GM12878 (cell line): ENCODE measurements at regions not wholly inside any gene's neighbourhood (a gene's known extent, or its start where the extent isn't known, plus 50 kb on each side); places are given as distances from the start of the nearest gene placed in this dataset.

Experiments used
- ATAC-seq: fragments of 200-7000 bp; cut with Tn5 transposase; 3 replicates; pipeline ENCODE4 v1.9.1; 2020; ENCODE audit warnings: mild to moderate bottlenecking, moderate library complexity
- BruUV-seq: library from RNA; stranded (reverse); fragments of 400-500 nt; replicated peaks from 2 replicates; lab custom pipeline; 2021; lab: Mats Ljungman, UMichigan
- CTCF ChIA-PET: fragments of 300-600 bp; sonication (Branson Sonifier 250); formaldehyde crosslinking; extraction: SDS; loops from one replicate; lab custom pipeline; 2021; ENCODE audit warnings: inconsistent platforms; lab: Yijun Ruan, JAX
- POLR2A ChIA-PET: fragments of 350-600 bp; formaldehyde crosslinking; extraction: SDS; loops from one replicate; lab custom pipeline; 2021; ENCODE audit warnings: inconsistent platforms; lab: Charles Lee
- RAD21 ChIA-PET: fragments of 300-600 bp; sonication (Branson Sonifier 250); formaldehyde crosslinking; loops from one replicate; lab custom pipeline; 2023; ENCODE audit warnings: antibody characterized with exemption; ENCODE audit not compliant: unreplicated experiment; lab: Charles Lee
- SMC1A ChIA-PET: fragments of 300-600 bp; sonication (Branson Sonifier 250); formaldehyde crosslinking; loops from one replicate; lab custom pipeline; 2023; ENCODE audit not compliant: unreplicated experiment, uncharacterized antibody; lab: Charles Lee
- DNase-seq: peaks from one replicate; pipeline ENCODE4 v3.0.0-alpha.2; 2011; ENCODE audit warnings: low read depth, low spot score
- FAIRE-seq: peaks from 3 replicates; lab custom pipeline; 2011; peaks lifted over from hg19 to GRCh38; lab: Jason Lieb, UNC
- H2AFZ ChIP-seq: 2 replicates; pipeline ENCODE4 v1.6.0; 2011; ENCODE audit warnings: low read depth, low read length, control low read depth; ENCODE audit not compliant: control insufficient read depth
- H3K27ac ChIP-seq: 2 replicates; pipeline ENCODE4 v1.5.1; 2011; ENCODE audit warnings: control low read depth; ENCODE audit not compliant: control insufficient read depth, insufficient read depth
- H3K27me3 ChIP-seq, 2 experiments: replicated peaks in 1 of 2; 2 replicates each; pipeline versions ENCODE4 v1.6.0 to v1.6.1; 2011; ENCODE audit warnings: low read length in 1 of 2; ENCODE audit not compliant: control insufficient read depth in 2 of 2, insufficient read depth in 2 of 2
- H3K36me3 ChIP-seq, 2 experiments: 2 replicates each; pipeline ENCODE4 v1.5.1; 2011; ENCODE audit warnings: low read length in 1 of 2; ENCODE audit not compliant: control insufficient read depth in 2 of 2, insufficient read depth in 2 of 2
- H3K4me1 ChIP-seq: 2 replicates; pipeline ENCODE4 v1.6.1; 2011; ENCODE audit warnings: mild to moderate bottlenecking, low read length, moderate library complexity, mixed read lengths; ENCODE audit not compliant: control insufficient read depth, insufficient read depth
- H3K4me2 ChIP-seq: 2 replicates; pipeline ENCODE4 v1.6.0; 2011; ENCODE audit warnings: control low read depth; ENCODE audit not compliant: control insufficient read depth, insufficient read depth
- H3K4me3 ChIP-seq: fragments of 200-600 bp; sonication (generic); 2 replicates; pipeline ENCODE4 v1.5.1; 2016
- H3K79me2 ChIP-seq: 2 replicates; pipeline ENCODE4 v1.6.0; 2011; ENCODE audit warnings: low read length; ENCODE audit not compliant: control insufficient read depth, insufficient read depth
- H3K9ac ChIP-seq: 2 replicates; pipeline ENCODE4 v1.8.0; 2011; ENCODE audit warnings: low read length, control low read depth, mixed read lengths; ENCODE audit not compliant: control insufficient read depth, insufficient read depth
- H3K9me3 ChIP-seq: replicated peaks from 3 replicates; pipeline ENCODE4 v1.5.1; 2011; ENCODE audit warnings: mild to moderate bottlenecking, low read length; ENCODE audit not compliant: control insufficient read depth, insufficient read depth
- H4K20me1 ChIP-seq: 2 replicates; pipeline ENCODE4 v1.6.0; 2011; ENCODE audit not compliant: control insufficient read depth, insufficient read depth
- BHLHE40 ChIP-seq, 2 experiments: fragments of 450-650 bp in 1 of 2; IDR thresholded peaks; 2 replicates each; pipeline ENCODE4 v1.6.1; 2011 to 2017; ENCODE audit warnings: low read depth in 2 of 2, borderline replicate concordance in 1 of 2, improper control_type of control experiment in 1 of 2, low read length in 1 of 2, mild to moderate bottlenecking in 1 of 2
- KDM1A ChIP-seq: fragments of 200-600 bp; sonication (generic); IDR thresholded peaks from 2 replicates; pipeline ENCODE4 v1.6.1; 2016; ENCODE audit warnings: borderline replicate concordance
- MAX ChIP-seq: IDR thresholded peaks from 2 replicates; pipeline ENCODE4 v1.6.1; 2012; ENCODE audit warnings: low read depth, low read length, improper control_type of control experiment
- NFIC ChIP-seq: IDR thresholded peaks from 2 replicates; pipeline ENCODE4 v1.6.1; 2012; ENCODE audit warnings: low read depth, mild to moderate bottlenecking, inconsistent platforms, low read length, moderate library complexity
- PML ChIP-seq: IDR thresholded peaks from 2 replicates; pipeline ENCODE4 v1.6.1; 2012; ENCODE audit warnings: low read length, inconsistent platforms
- SKIL ChIP-seq: fragments of 450-650 bp; IDR thresholded peaks from 2 replicates; pipeline ENCODE4 v1.6.1; 2017; ENCODE audit warnings: mild to moderate bottlenecking, low read depth, inconsistent platforms; ENCODE audit not compliant: poor library complexity, severe bottlenecking
- SRF ChIP-seq, 2 experiments: IDR thresholded peaks; 2 replicates each; pipeline ENCODE4 v1.6.1; 2011; ENCODE audit warnings: low read depth in 2 of 2, low read length in 2 of 2, mild to moderate bottlenecking in 1 of 2, moderate library complexity in 1 of 2
- SUPT20H ChIP-seq: IDR thresholded peaks from 2 replicates; pipeline ENCODE4 v1.6.1; 2011; ENCODE audit warnings: low read depth, mild to moderate bottlenecking, low read length, moderate library complexity, borderline replicate concordance; ENCODE audit not compliant: control insufficient read depth
- TCF3 ChIP-seq: IDR thresholded peaks from 2 replicates; pipeline ENCODE4 v1.6.1; 2012; ENCODE audit warnings: low read depth, mild to moderate bottlenecking, low read length, borderline replicate concordance; ENCODE audit not compliant: insufficient read depth
- ZBTB11 ChIP-seq: fragments of 450-650 bp; formaldehyde crosslinking; IDR thresholded peaks from 2 replicates; pipeline ENCODE4 v1.5.0; 2022; ENCODE audit warnings: mild to moderate bottlenecking, missing genetic modification characterization
- WGBS: methylation state at CpG from one replicate; pipeline ENCODE4 v1.1.6; 2016; ENCODE audit warnings: low lambda C conversion rate; ENCODE audit not compliant: insufficient replicate concordance, insufficient coverage; ENCODE audit errors: missing lambda C conversion rate; 5-methylcytosine and 5-hydroxymethylcytosine counted together
- in situ Hi-C: fragments of 300-500 bp; cut with MboI; formaldehyde crosslinking; loops from 9 replicates; pipeline ENCODE4 v1.14.3; 2018; ENCODE audit warnings: mixed read lengths
- intact Hi-C: fragments of 100-400 bp; cut with micrococcal nuclease; formaldehyde crosslinking; loops from one replicate; pipeline ENCODE4 v1.14.2; 2022; ENCODE audit not compliant: unreplicated experiment

- TF ChIP-seq ZBTB11 (CRISPR knock-in tag), result no peak
- TF ChIP-seq TCF3, result no peak
- no peak for TF ChIP-seq SRF (IDR thresholded peaks at IDR 0.05; ENCODE audit: low read depth in 2 of 2, low read length in 2 of 2)
- no peak for TF ChIP-seq KDM1A
- no peak for TF ChIP-seq SUPT20H
- no peak for TF ChIP-seq NFIC
Measured at GRCh38 chr10:4020631-4021030, 235.6 kb upstream of the KLF6 start (continued).

- intact Hi-C loops, result no loop called here
- TF ChIP-seq SKIL, result no peak
- no peak for TF ChIP-seq MAX
- peak; percentile 59 to 68; a peak in 2 of 4 replicates for TF ChIP-seq BHLHE40 (IDR thresholded peaks at IDR 0.05; ENCODE audit: borderline replicate concordance in 1 of 2, low read depth in 2 of 2, low read length in 1 of 2)
- TF ChIP-seq PML, result no peak
- TF ChIP-seq ZBTB11 (CRISPR knock-in tag), result no peak
Measured at GRCh38 chr10:4018054-4018511, 233.1 kb upstream of the KLF6 start.

More at GRCh38 chr10:4018054-4018511, 233.1 kb upstream of the KLF6 start:
- FAIRE-seq (peak; percentile 56), DNase-seq (no peak), ATAC-seq (peak; percentile 40; the same call in 2 of the 3 replicates)
- CTCF ChIA-PET, result no interaction called here
- POLR2A ChIA-PET, result no interaction called here
- H3K27me3 ChIP-seq, result no peaks in the 10 kb centered on the region
- 6% methylated on average over 4 of the region's 4 CpGs for WGBS
- no peak overlapping the region for H3K27ac ChIP-seq
- H4K20me1 ChIP-seq, result no peaks in the 10 kb centered on the region
- no peaks in the 10 kb centered on the region for H3K36me3 ChIP-seq
- in situ Hi-C loops, result no loop called here
- H3K9me3 ChIP-seq, result no peaks in the 10 kb centered on the region; the same call in 2 of the 3 replicates
- no peak overlapping the region for H3K4me2 ChIP-seq
- no peak overlapping the region for H2AFZ ChIP-seq
- peaks cover 9% of the 10 kb centered on the region for H3K4me1 ChIP-seq
- RAD21 ChIA-PET, result no interaction called here
- H3K79me2 ChIP-seq, result no peaks in the 10 kb centered on the region
- no TSS peak for BruUV-seq
- H3K9ac ChIP-seq, result no peak overlapping the region
- SMC1A ChIA-PET, result interaction anchor here (0.6 kb wide), 1 partner anchor 28 kb away, joined by 3 read pairs; no protein-coding TSS in a partner anchor
- no peak overlapping the region for H3K4me3 ChIP-seq
